ENCODE measurements at regions not wholly inside any gene's neighbourhood (a gene's known extent, or its start where the extent isn't known, plus 50 kb on each side); places are given as distances from the start of the nearest gene placed in this dataset.

DNA sequence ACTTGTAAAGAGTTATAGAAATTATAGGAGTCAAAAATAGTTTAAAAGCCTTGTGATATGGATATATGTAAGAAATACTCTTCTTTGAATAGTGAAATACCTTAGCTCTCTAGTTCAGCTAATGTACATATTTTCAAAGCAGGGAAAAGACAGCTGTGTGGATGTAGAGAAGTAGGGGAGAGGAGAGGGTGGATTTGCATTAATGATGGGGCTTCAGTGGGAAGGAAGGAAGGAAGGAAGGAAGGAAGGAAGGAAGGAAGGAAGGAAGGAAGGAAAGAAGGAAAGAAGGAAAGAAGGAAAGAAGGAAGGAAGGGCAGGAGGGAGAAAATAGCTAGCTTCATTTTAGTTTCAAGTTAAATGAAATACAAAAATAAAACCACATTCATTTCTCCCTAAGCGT is 62.4 kb upstream of the RGS1 start (continued):
- TF ChIP-seq, protein P1, sequence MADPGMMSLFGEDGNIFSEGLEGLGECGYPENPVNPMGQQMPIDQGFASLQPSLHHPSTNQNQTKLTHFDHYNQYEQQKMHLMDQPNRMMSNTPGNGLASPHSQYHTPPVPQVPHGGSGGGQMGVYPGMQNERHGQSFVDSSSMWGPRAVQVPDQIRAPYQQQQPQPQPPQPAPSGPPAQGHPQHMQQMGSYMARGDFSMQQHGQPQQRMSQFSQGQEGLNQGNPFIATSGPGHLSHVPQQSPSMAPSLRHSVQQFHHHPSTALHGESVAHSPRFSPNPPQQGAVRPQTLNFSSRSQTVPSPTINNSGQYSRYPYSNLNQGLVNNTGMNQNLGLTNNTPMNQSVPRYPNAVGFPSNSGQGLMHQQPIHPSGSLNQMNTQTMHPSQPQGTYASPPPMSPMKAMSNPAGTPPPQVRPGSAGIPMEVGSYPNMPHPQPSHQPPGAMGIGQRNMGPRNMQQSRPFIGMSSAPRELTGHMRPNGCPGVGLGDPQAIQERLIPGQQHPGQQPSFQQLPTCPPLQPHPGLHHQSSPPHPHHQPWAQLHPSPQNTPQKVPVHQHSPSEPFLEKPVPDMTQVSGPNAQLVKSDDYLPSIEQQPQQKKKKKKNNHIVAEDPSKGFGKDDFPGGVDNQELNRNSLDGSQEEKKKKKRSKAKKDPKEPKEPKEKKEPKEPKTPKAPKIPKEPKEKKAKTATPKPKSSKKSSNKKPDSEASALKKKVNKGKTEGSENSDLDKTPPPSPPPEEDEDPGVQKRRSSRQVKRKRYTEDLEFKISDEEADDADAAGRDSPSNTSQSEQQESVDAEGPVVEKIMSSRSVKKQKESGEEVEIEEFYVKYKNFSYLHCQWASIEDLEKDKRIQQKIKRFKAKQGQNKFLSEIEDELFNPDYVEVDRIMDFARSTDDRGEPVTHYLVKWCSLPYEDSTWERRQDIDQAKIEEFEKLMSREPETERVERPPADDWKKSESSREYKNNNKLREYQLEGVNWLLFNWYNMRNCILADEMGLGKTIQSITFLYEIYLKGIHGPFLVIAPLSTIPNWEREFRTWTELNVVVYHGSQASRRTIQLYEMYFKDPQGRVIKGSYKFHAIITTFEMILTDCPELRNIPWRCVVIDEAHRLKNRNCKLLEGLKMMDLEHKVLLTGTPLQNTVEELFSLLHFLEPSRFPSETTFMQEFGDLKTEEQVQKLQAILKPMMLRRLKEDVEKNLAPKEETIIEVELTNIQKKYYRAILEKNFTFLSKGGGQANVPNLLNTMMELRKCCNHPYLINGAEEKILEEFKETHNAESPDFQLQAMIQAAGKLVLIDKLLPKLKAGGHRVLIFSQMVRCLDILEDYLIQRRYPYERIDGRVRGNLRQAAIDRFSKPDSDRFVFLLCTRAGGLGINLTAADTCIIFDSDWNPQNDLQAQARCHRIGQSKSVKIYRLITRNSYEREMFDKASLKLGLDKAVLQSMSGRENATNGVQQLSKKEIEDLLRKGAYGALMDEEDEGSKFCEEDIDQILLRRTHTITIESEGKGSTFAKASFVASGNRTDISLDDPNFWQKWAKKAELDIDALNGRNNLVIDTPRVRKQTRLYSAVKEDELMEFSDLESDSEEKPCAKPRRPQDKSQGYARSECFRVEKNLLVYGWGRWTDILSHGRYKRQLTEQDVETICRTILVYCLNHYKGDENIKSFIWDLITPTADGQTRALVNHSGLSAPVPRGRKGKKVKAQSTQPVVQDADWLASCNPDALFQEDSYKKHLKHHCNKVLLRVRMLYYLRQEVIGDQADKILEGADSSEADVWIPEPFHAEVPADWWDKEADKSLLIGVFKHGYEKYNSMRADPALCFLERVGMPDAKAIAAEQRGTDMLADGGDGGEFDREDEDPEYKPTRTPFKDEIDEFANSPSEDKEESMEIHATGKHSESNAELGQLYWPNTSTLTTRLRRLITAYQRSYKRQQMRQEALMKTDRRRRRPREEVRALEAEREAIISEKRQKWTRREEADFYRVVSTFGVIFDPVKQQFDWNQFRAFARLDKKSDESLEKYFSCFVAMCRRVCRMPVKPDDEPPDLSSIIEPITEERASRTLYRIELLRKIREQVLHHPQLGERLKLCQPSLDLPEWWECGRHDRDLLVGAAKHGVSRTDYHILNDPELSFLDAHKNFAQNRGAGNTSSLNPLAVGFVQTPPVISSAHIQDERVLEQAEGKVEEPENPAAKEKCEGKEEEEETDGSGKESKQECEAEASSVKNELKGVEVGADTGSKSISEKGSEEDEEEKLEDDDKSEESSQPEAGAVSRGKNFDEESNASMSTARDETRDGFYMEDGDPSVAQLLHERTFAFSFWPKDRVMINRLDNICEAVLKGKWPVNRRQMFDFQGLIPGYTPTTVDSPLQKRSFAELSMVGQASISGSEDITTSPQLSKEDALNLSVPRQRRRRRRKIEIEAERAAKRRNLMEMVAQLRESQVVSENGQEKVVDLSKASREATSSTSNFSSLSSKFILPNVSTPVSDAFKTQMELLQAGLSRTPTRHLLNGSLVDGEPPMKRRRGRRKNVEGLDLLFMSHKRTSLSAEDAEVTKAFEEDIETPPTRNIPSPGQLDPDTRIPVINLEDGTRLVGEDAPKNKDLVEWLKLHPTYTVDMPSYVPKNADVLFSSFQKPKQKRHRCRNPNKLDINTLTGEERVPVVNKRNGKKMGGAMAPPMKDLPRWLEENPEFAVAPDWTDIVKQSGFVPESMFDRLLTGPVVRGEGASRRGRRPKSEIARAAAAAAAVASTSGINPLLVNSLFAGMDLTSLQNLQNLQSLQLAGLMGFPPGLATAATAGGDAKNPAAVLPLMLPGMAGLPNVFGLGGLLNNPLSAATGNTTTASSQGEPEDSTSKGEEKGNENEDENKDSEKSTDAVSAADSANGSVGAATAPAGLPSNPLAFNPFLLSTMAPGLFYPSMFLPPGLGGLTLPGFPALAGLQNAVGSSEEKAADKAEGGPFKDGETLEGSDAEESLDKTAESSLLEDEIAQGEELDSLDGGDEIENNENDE (IDR thresholded peaks at IDR 0.05; ENCODE audit: insufficient replicate concordance, low read length) = no peak
- no peak for TF ChIP-seq SP1 (IDR thresholded peaks at IDR 0.05; ENCODE audit: low read depth, low read length)
- TF ChIP-seq FOSL1 (IDR thresholded peaks at IDR 0.05; ENCODE audit: insufficient read depth, low read depth, low read length) = no peak
- no peak for TF ChIP-seq TEAD4 (IDR thresholded peaks at IDR 0.05; ENCODE audit: low read depth, low read length)
- TF ChIP-seq, protein P2, sequence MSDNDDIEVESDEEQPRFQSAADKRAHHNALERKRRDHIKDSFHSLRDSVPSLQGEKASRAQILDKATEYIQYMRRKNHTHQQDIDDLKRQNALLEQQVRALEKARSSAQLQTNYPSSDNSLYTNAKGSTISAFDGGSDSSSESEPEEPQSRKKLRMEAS (IDR thresholded peaks at IDR 0.05) = no peak
- TF ChIP-seq SIN3A (conservative IDR thresholded peaks at IDR 0.05 in 1 of 2, IDR thresholded peaks at IDR 0.05 in 1 of 2; ENCODE audit: low read depth in 1 of 2, low read length in 2 of 2) = no peak
- no peak for TF ChIP-seq CEBPB (IDR thresholded peaks at IDR 0.05; ENCODE audit: low read depth, low read length)

Measured in H1 (cell line).